ENCODE measurements at regions not wholly inside any gene's neighbourhood (a gene's known extent, or its start where the extent isn't known, plus 50 kb on each side); places are given as distances from the start of the nearest gene placed in this dataset.

GRCh38 chr10:9670911-9671310, 1346.8 kb upstream of the CELF2 start:
- TF ChIP-seq RAD21 (IDR thresholded peaks at IDR 0.05; ENCODE audit: low read depth) (no peak), YY1 (IDR thresholded peaks at IDR 0.05; ENCODE audit: low read depth) (no peak), CEBPB (IDR thresholded peaks at IDR 0.05) (no peak), REST (IDR thresholded peaks at IDR 0.05; ENCODE audit: low read depth) (no peak), TAF1 (IDR thresholded peaks at IDR 0.05; ENCODE audit: low read depth) (no peak), EP300 (IDR thresholded peaks at IDR 0.05; ENCODE audit: borderline replicate concordance) (no peak), CREB1 (IDR thresholded peaks at IDR 0.05; ENCODE audit: low read depth) (no peak), MAX (IDR thresholded peaks at IDR 0.05) (no peak), FOXM1 (IDR thresholded peaks at IDR 0.05; ENCODE audit: borderline replicate concordance, low read depth) (no peak), NFIC (IDR thresholded peaks at IDR 0.05) (no peak), TEAD4 (IDR thresholded peaks at IDR 0.05) (no peak), TCF12 (IDR thresholded peaks at IDR 0.05; ENCODE audit: low read depth) (no peak)
